ENCODE measurements at regions not wholly inside any gene's neighbourhood (a gene's known extent, or its start where the extent isn't known, plus 50 kb on each side); places are given as distances from the start of the nearest gene placed in this dataset.
A peak's percentile ranks its signal among the peaks of the same experiment; 100 is the strongest.

DNA sequence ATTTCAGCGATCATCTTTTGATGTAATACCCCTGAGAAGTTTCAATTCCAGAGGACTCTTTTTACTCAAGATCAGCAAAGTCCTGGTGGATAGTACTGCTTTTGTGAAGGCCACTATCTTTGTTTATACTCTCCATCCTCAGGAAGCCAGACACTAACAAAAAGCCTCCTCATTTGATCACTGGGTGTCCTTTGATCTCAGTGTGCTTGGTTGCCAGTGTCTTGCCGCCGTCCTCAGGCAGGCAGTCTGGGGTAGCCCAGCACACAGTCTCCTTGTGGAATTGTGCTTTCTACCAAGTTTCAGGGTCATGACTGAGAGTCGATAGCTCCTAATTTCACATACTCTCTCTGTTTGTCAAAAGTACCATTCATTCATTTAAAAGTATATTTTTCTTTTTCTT, 762.2 kb downstream of the EFNB2 start:
- WGBS (ENCODE audit: insufficient coverage, low coverage, low lambda C conversion rate, missing lambda C conversion rate): 56% methylated on average over 4 of the region's 4 CpGs
- intact Hi-C loops (cut with DNase I): no loop called here
- TF ChIP-seq POLR2A (IDR thresholded peaks at IDR 0.05): no peak
- TF ChIP-seq, protein P1, sequence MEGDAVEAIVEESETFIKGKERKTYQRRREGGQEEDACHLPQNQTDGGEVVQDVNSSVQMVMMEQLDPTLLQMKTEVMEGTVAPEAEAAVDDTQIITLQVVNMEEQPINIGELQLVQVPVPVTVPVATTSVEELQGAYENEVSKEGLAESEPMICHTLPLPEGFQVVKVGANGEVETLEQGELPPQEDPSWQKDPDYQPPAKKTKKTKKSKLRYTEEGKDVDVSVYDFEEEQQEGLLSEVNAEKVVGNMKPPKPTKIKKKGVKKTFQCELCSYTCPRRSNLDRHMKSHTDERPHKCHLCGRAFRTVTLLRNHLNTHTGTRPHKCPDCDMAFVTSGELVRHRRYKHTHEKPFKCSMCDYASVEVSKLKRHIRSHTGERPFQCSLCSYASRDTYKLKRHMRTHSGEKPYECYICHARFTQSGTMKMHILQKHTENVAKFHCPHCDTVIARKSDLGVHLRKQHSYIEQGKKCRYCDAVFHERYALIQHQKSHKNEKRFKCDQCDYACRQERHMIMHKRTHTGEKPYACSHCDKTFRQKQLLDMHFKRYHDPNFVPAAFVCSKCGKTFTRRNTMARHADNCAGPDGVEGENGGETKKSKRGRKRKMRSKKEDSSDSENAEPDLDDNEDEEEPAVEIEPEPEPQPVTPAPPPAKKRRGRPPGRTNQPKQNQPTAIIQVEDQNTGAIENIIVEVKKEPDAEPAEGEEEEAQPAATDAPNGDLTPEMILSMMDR (IDR thresholded peaks at IDR 0.05): no peak
- no peak for DNase-seq
- peaks cover 0 to 8% (median 0%) of the 10 kb centered on the region in 4 donors for H3K4me1 ChIP-seq
- no peaks in the 10 kb centered on the region for H3K36me3 ChIP-seq
- H3K27me3 ChIP-seq: no peaks in the 10 kb centered on the region
- ATAC-seq: no peak
- H3K27ac ChIP-seq: no peak overlapping the region
- H3K9me3 ChIP-seq: no peaks in the 10 kb centered on the region
- H3K4me3 ChIP-seq: no peak overlapping the region

DNA sequence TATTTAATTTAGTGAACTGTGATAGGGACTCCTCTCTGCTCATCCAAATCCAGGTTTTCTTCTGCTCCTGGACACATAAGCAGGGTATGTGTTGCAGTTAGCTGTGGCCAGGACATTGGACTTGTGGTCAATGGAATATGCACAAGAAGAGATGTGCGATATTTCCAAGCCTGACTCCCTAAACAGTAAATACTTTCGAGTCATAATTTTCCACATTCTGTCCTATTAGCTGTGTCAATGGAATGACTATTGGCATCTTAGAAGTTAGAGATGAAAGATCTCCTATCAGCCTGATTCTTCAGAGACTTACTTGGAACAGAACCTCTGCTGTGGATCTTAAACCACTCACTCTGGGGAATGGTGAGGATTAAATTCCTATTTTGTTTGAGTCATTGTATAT, 771.0 kb downstream of the EFNB2 start:
- ATAC-seq (no peak), DNase-seq (no peak)
- Histone ChIP-seq H3K27me3 (no peaks in the 10 kb centered on the region), H3K9me3 (no peaks in the 10 kb centered on the region), H3K4me3 (no peak overlapping the region), H3K4me1 (no peaks in the 10 kb centered on the region), H3K36me3 (no peaks in the 10 kb centered on the region), H3K27ac (no peak overlapping the region)
- intact Hi-C loops (cut with DNase I): no loop called here
- no peak for TF ChIP-seq POLR2A (IDR thresholded peaks at IDR 0.05)
- TF ChIP-seq, protein P1 (IDR thresholded peaks at IDR 0.05): no peak
- WGBS (ENCODE audit: insufficient coverage, low coverage, low lambda C conversion rate, missing lambda C conversion rate): 83% methylated on average over 2 of the region's 2 CpGs

DNA sequence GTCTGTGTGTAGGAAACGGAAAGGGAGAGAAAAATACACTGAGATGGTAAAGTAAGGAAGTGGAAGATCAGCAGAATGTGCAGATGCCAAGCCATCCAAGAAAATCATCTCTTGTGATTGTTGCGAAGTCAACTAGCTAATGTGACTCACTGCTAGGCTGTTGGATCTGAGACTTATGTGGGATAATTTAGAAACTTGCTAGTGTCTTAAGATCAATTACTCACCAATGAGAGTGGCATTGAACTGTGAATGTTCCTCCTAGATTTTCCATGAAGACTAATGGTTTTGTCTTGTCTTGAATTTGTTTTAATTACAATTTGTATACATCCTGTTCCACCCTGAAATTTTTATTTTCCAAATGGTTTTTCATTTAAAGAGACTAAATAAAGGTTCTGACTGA, 771.6 kb downstream of the EFNB2 start:
- Histone ChIP-seq H3K27ac (no peak overlapping the region), H3K4me1 (no peaks in the 10 kb centered on the region), H3K36me3 (no peaks in the 10 kb centered on the region), H3K9me3 (no peaks in the 10 kb centered on the region), H3K4me3 (no peak overlapping the region), H3K27me3 (no peaks in the 10 kb centered on the region)
- ATAC-seq: no peak
- TF ChIP-seq POLR2A (IDR thresholded peaks at IDR 0.05): no peak
- TF ChIP-seq, protein P1 (IDR thresholded peaks at IDR 0.05): no peak
- WGBS (ENCODE audit: insufficient coverage, low coverage, low lambda C conversion rate, missing lambda C conversion rate): 64% methylated on average over 2 of the region's 2 CpGs
- DNase-seq: no peak
- intact Hi-C loops (cut with DNase I): no loop called here

- WGBS (ENCODE audit: insufficient coverage, low coverage, low lambda C conversion rate, missing lambda C conversion rate): 28% methylated on average over 4 of the region's 4 CpGs
- ATAC-seq (peak in 3 of 4 donors; percentile 66 to 95 (median 74)), DNase-seq (peak in 2 of 3 donors; percentile 19 to 66)
- no peaks in the 10 kb centered on the region for H3K36me3 ChIP-seq
- no peaks in the 10 kb centered on the region for H3K4me1 ChIP-seq
- no peaks in the 10 kb centered on the region for H3K9me3 ChIP-seq
- H3K4me3 ChIP-seq: no peak overlapping the region
- TF ChIP-seq POLR2A (IDR thresholded peaks at IDR 0.05): no peak
- TF ChIP-seq, protein P1 (IDR thresholded peaks at IDR 0.05): no peak
- intact Hi-C loops (cut with DNase I): no loop called here
- H3K27ac ChIP-seq: no peak overlapping the region
- H3K27me3 ChIP-seq: no peaks in the 10 kb centered on the region
Observed at GRCh38 chr13:105762096-105762495, 773.4 kb downstream of the EFNB2 start.

All from right lobe of liver (tissue), 6 donors.